GM18508 (cell line): ENCODE measurements at regions not wholly inside any gene's neighbourhood (a gene's known extent, or its start where the extent isn't known, plus 50 kb on each side); places are given as distances from the start of the nearest gene placed in this dataset.
"Not testable (repeated sequence)": the region's sequence is repeated elsewhere in the genome, so short reads cannot be mapped to it uniquely, and the experiment has no call there.

Experiments used
- ATAC-seq: cut with Tn5 transposase; IDR thresholded peaks from one replicate; pipeline ENCODE4 v1.9.1; 2021; ENCODE audit warnings: moderate number of reproducible peaks; ENCODE audit not compliant: insufficient read depth, unreplicated experiment

GRCh38 chr1:243074224-243074623 is 180.9 kb downstream of the CEP170 start:
- not testable (repeated sequence) for ATAC-seq

GRCh38 chr1:243067056-243067455 is 188.0 kb downstream of the CEP170 start:
- ATAC-seq, result not testable (repeated sequence)

- ATAC-seq, result not testable (repeated sequence)
Observed at GRCh38 chr1:243061965-243062364, 193.1 kb downstream of the CEP170 start.

- not testable (repeated sequence) for ATAC-seq
Observed at GRCh38 chr1:243055510-243055909, 199.6 kb downstream of the CEP170 start.

GRCh38 chr1:243055091-243055490 is 200.0 kb downstream of the CEP170 start:
- ATAC-seq, result not testable (repeated sequence)

GRCh38 chr1:243054681-243055080 is 200.4 kb downstream of the CEP170 start:
- ATAC-seq, result not testable (repeated sequence)

GRCh38 chr1:243053048-243053447 is 202.0 kb downstream of the CEP170 start:
- not testable (repeated sequence) for ATAC-seq

GRCh38 chr1:243050613-243051012 is 204.5 kb downstream of the CEP170 start:
- not testable (repeated sequence) for ATAC-seq

GRCh38 chr1:243049716-243050115 is 205.4 kb downstream of the CEP170 start:
- not testable (repeated sequence) for ATAC-seq

- ATAC-seq, result not testable (repeated sequence)
Observed at GRCh38 chr1:243021365-243021764, 233.7 kb downstream of the CEP170 start.

GRCh38 chr1:243019030-243019635 is 235.9 kb downstream of the CEP170 start:
- not testable (repeated sequence) for ATAC-seq

GRCh38 chr1:243010719-243011118 is 244.4 kb downstream of the CEP170 start:
- ATAC-seq, result not testable (repeated sequence)

- not testable (repeated sequence) for ATAC-seq
Observed at GRCh38 chr1:243001003-243001402, 254.1 kb downstream of the CEP170 start.

GRCh38 chr1:242992776-242993175 is 262.3 kb downstream of the CEP170 start:
- ATAC-seq, result not testable (repeated sequence)

- ATAC-seq, result not testable (repeated sequence)
Observed at GRCh38 chr1:242985096-242985495, 270.0 kb downstream of the CEP170 start.

GRCh38 chr1:242973341-242973740 is 281.7 kb downstream of the CEP170 start:
- not testable (repeated sequence) for ATAC-seq

GRCh38 chr1:242966892-242967291 is 288.2 kb downstream of the CEP170 start:
- no peak for ATAC-seq

- not testable (repeated sequence) for ATAC-seq
Observed at GRCh38 chr1:242959397-242959796, 295.7 kb downstream of the CEP170 start.

GRCh38 chr1:242954945-242955344 is 300.1 kb downstream of the CEP170 start:
- ATAC-seq, result not testable (repeated sequence)

- ATAC-seq, result no peak
Observed at GRCh38 chr1:242946206-242946605, 308.9 kb downstream of the CEP170 start.

GRCh38 chr1:242936725-242937124 is 318.4 kb downstream of the CEP170 start:
- not testable (repeated sequence) for ATAC-seq

- not testable (repeated sequence) for ATAC-seq
Observed at GRCh38 chr1:242924717-242925116, 330.4 kb downstream of the CEP170 start.
